ENCODE measurements at regions not wholly inside any gene's neighbourhood (a gene's known extent, or its start where the extent isn't known, plus 50 kb on each side); places are given as distances from the start of the nearest gene placed in this dataset.

DNA sequence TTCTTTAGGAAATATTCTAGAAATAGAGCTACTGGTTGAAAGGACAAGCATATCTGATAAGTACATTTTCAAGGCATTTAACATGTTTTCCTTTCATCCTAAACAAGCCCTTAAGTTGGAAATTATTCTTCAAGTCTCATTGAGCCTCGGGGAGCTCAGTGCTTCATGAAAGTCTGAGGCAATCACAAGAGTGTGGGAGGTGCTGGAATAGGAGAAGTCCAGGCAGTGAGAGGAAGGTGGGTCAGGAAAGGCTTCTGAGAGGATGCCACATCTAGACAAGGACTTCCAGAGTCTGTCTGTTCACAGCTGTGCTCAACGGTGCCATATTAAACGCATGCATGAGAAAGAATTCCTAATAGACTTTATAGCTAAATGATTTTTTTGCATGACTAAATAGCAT, 69.8 kb downstream of the CD83 start:
- H3K23ac ChIP-seq (ENCODE audit: low read depth, low read length, poor library complexity) = no peak overlapping the region

DNA sequence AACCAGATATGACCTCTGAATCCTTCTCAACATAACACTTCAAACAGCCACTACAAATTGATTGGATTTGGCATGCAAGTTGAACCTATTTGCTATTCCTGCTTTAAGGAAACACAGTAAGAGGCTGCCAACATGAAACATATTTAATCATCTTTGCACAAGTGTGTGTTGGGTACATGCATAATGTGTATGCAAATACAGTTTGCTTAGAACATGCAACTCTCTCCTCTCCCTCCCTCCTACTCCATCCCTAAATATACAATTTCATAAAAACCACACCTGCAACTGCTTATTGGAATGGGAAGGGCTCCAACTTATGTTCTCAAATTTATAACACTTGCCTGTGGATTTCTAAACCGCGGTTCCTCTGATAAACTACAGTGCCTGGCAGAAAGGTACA, 71.5 kb downstream of the CD83 start:
- H4K8ac ChIP-seq (ENCODE audit: low read depth, low read length) = no peak overlapping the region
- H2BK15ac ChIP-seq (ENCODE audit: low read length) = no peak overlapping the region
- H3K4me2 ChIP-seq (ENCODE audit: insufficient read depth, low read length, poor library complexity, severe bottlenecking) = no peak overlapping the region
- no peaks in the 10 kb centered on the region for H3K9me3 ChIP-seq (replicated peaks in 1 of 2; ENCODE audit: control insufficient read depth in 2 of 2, insufficient read depth in 1 of 2, low read depth in 1 of 2, low read length in 2 of 2)
- no peak overlapping the region for H2BK5ac ChIP-seq (ENCODE audit: low read length)
- H2BK120ac ChIP-seq (ENCODE audit: low read depth, low read length) = no peak overlapping the region
- no peak overlapping the region for H3K4me3 ChIP-seq (ENCODE audit: low read length in 2 of 2)
- H3K36me3 ChIP-seq (replicated peaks in 1 of 2; ENCODE audit: control insufficient read depth in 2 of 2, insufficient read depth in 2 of 2, low read length in 2 of 2) = no peaks in the 10 kb centered on the region
- no peaks in the 10 kb centered on the region for H3K79me1 ChIP-seq (ENCODE audit: low read depth, low read length)
- H3K27ac ChIP-seq (replicated peaks; ENCODE audit: low read length) = no peak overlapping the region
- H4K91ac ChIP-seq (ENCODE audit: low read depth, low read length, poor library complexity) = no peak overlapping the region
- H3K9ac ChIP-seq (ENCODE audit: low read depth, low read length, poor library complexity) = no peak overlapping the region
- no peak for DNase-seq (ENCODE audit: low spot score)
- H2AFZ ChIP-seq (ENCODE audit: low read length) = no peak overlapping the region
- H3K4me1 ChIP-seq (ENCODE audit: control insufficient read depth in 2 of 2, insufficient read depth in 1 of 2, low read depth in 1 of 2, low read length in 2 of 2) = no peaks in the 10 kb centered on the region
- no CpG with 5 or more reads among the region's 2 CpGs for WGBS, 2 donors (ENCODE audit: extremely low coverage in 2 of 2, insufficient read length in 2 of 2, insufficient replicate concordance in 1 of 2)
- H3K23ac ChIP-seq (ENCODE audit: low read depth, low read length, poor library complexity) = no peak overlapping the region
- H2AK5ac ChIP-seq (ENCODE audit: low read depth, low read length) = no peak overlapping the region
- peaks cover 0 to 25% (median 0%) of the 10 kb centered on the region in 3 experiments for H3K27me3 ChIP-seq (ENCODE audit: control insufficient read depth in 3 of 3, insufficient read depth in 3 of 3, low read depth in 1 of 3, low read length in 3 of 3)
- no peak overlapping the region for H3K14ac ChIP-seq (ENCODE audit: low read length)
- no peak overlapping the region for H3K18ac ChIP-seq (ENCODE audit: low read length)
- no peak overlapping the region for H3K4ac ChIP-seq (ENCODE audit: low read length)
- no peak overlapping the region for H2BK12ac ChIP-seq (ENCODE audit: low read length)

More for the DNA sequence above, 69.8 kb downstream of the CD83 start:
- H2BK120ac ChIP-seq (ENCODE audit: low read depth, low read length) = no peak overlapping the region
- no peak overlapping the region for H3K14ac ChIP-seq (ENCODE audit: low read length)
- peaks cover 0 to 11% (median 0%) of the 10 kb centered on the region in 3 experiments for H3K27me3 ChIP-seq (ENCODE audit: control insufficient read depth in 3 of 3, insufficient read depth in 3 of 3, low read depth in 1 of 3, low read length in 3 of 3)
- H3K9ac ChIP-seq (ENCODE audit: low read depth, low read length, poor library complexity) = no peak overlapping the region
- no peaks in the 10 kb centered on the region for H3K9me3 ChIP-seq (replicated peaks in 1 of 2; ENCODE audit: control insufficient read depth in 2 of 2, insufficient read depth in 1 of 2, low read depth in 1 of 2, low read length in 2 of 2)
- no peak for DNase-seq (ENCODE audit: low spot score)
- H3K4me1 ChIP-seq (ENCODE audit: control insufficient read depth in 2 of 2, insufficient read depth in 1 of 2, low read depth in 1 of 2, low read length in 2 of 2) = no peaks in the 10 kb centered on the region
- no peak overlapping the region for H3K4me3 ChIP-seq (ENCODE audit: low read length in 2 of 2)
- no peak overlapping the region for H3K27ac ChIP-seq (replicated peaks; ENCODE audit: low read length)
- H2BK5ac ChIP-seq (ENCODE audit: low read length) = no peak overlapping the region
- no peak overlapping the region for H2BK15ac ChIP-seq (ENCODE audit: low read length)
- no CpG with 5 or more reads among the region's 3 CpGs for WGBS, 2 donors (ENCODE audit: extremely low coverage in 2 of 2, insufficient read length in 2 of 2, insufficient replicate concordance in 1 of 2)
- no peak overlapping the region for H3K4me2 ChIP-seq (ENCODE audit: insufficient read depth, low read length, poor library complexity, severe bottlenecking)
- H4K8ac ChIP-seq (ENCODE audit: low read depth, low read length) = no peak overlapping the region
- H3K18ac ChIP-seq (ENCODE audit: low read length) = no peak overlapping the region
- no peaks in the 10 kb centered on the region for H3K79me1 ChIP-seq (ENCODE audit: low read depth, low read length)
- H4K91ac ChIP-seq (ENCODE audit: low read depth, low read length, poor library complexity) = no peak overlapping the region
- no peak overlapping the region for H2AFZ ChIP-seq (ENCODE audit: low read length)
- H2BK12ac ChIP-seq (ENCODE audit: low read length) = no peak overlapping the region
- H3K36me3 ChIP-seq (replicated peaks in 1 of 2; ENCODE audit: control insufficient read depth in 2 of 2, insufficient read depth in 2 of 2, low read length in 2 of 2) = no peaks in the 10 kb centered on the region
- H2AK5ac ChIP-seq (ENCODE audit: low read depth, low read length) = no peak overlapping the region
- H3K4ac ChIP-seq (ENCODE audit: low read length) = no peak overlapping the region

DNA sequence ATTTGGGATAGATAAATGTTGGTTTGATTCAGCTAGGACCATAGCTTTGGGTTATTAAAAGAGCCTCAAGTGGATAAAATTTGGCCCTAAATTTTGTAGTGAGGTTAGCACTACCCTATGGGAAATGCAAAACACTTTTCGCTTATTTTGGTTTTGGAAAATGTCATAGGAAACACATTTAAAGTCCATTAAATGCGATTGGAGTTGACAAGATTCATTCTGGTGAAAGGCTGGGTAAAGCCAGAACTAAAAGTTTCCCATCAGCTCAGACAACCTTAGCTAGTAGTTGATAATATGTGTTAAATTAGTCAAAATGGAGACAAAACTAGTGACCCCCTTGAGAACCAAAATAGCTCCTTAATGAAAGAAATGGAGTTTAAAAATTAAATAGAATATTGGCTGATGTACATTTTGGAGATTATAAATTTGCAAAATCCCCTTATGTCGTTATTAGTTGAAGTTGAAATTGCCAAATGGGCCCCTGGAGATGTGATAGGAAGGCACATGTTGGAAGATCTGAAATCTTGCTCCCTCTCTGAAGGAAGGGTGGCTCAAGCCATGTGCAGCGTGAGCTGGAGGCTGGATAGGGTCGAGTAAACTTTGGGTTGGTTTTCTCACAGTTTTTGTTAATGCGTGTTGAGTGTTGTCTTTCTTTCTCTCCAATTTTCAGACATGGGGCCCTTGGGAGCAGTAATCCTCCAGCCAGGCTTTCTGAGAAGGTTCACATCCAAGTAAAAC, 72.8 kb downstream of the CD83 start:
- Histone ChIP-seq H3K79me1 (ENCODE audit: low read depth, low read length) (no peaks in the 10 kb centered on the region), H3K14ac (ENCODE audit: low read length) (no peak overlapping the region), H4K8ac (ENCODE audit: low read depth, low read length) (no peak overlapping the region), H3K9ac (ENCODE audit: low read depth, low read length, poor library complexity) (no peak overlapping the region), H3K23ac (ENCODE audit: low read depth, low read length, poor library complexity) (no peak overlapping the region), H3K4ac (ENCODE audit: low read length) (no peak overlapping the region), H3K4me3 (ENCODE audit: low read length in 2 of 2) (no peak overlapping the region), H3K4me2 (ENCODE audit: insufficient read depth, low read length, poor library complexity, severe bottlenecking) (no peak overlapping the region), H2BK120ac (ENCODE audit: low read depth, low read length) (no peak overlapping the region), H3K9me3 (replicated peaks in 1 of 2; ENCODE audit: control insufficient read depth in 2 of 2, insufficient read depth in 1 of 2, low read depth in 1 of 2, low read length in 2 of 2) (no peaks in the 10 kb centered on the region), H2AK5ac (ENCODE audit: low read depth, low read length) (no peak overlapping the region), H2BK12ac (ENCODE audit: low read length) (no peak overlapping the region), H4K91ac (ENCODE audit: low read depth, low read length, poor library complexity) (no peak overlapping the region), H3K27me3 (ENCODE audit: control insufficient read depth in 3 of 3, insufficient read depth in 3 of 3, low read depth in 1 of 3, low read length in 3 of 3) (peaks cover 0 to 31% (median 0%) of the 10 kb centered on the region in 3 experiments), H3K18ac (ENCODE audit: low read length) (no peak overlapping the region), H2BK15ac (ENCODE audit: low read length) (no peak overlapping the region), H2BK5ac (ENCODE audit: low read length) (no peak overlapping the region), H2AFZ (ENCODE audit: low read length) (no peak overlapping the region), H3K27ac (replicated peaks; ENCODE audit: low read length) (no peak overlapping the region), H3K36me3 (replicated peaks in 1 of 2; ENCODE audit: control insufficient read depth in 2 of 2, insufficient read depth in 2 of 2, low read length in 2 of 2) (no peaks in the 10 kb centered on the region), H3K4me1 (ENCODE audit: control insufficient read depth in 2 of 2, insufficient read depth in 1 of 2, low read depth in 1 of 2, low read length in 2 of 2) (no peaks in the 10 kb centered on the region)
- WGBS, 2 donors (ENCODE audit: extremely low coverage in 2 of 2, insufficient read length in 2 of 2, insufficient replicate concordance in 1 of 2) = no CpG with 5 or more reads among the region's 6 CpGs
- DNase-seq (ENCODE audit: low spot score) = no peak

DNA sequence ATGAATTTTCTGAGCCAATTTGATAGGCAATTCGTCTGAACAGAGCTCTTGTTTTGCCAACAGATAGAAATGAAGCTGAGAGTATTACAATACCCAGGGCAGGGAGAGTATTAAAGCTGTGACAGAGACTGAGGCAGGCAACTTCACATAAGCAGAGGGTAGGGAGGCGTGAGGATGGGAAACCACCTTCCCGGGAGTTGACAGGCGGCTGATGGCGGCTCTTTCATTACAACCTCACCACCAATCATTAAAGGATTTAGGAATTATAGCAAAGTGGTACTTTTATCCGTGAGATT, 73.3 kb downstream of the CD83 start:
- H3K9ac ChIP-seq (ENCODE audit: low read depth, low read length, poor library complexity) = no peak overlapping the region
- no peak overlapping the region for H2AK5ac ChIP-seq (ENCODE audit: low read depth, low read length)
- H2BK12ac ChIP-seq (ENCODE audit: low read length) = no peak overlapping the region
- DNase-seq (ENCODE audit: low spot score) = no peak
- no peak overlapping the region for H3K4ac ChIP-seq (ENCODE audit: low read length)
- no peak overlapping the region for H2BK120ac ChIP-seq (ENCODE audit: low read depth, low read length)
- peaks cover 0 to 34% (median 0%) of the 10 kb centered on the region in 3 experiments for H3K27me3 ChIP-seq (ENCODE audit: control insufficient read depth in 3 of 3, insufficient read depth in 3 of 3, low read depth in 1 of 3, low read length in 3 of 3)
- H3K14ac ChIP-seq (ENCODE audit: low read length) = no peak overlapping the region
- H2BK5ac ChIP-seq (ENCODE audit: low read length) = no peak overlapping the region
- no peak overlapping the region for H3K18ac ChIP-seq (ENCODE audit: low read length)
- no peaks in the 10 kb centered on the region for H3K79me1 ChIP-seq (ENCODE audit: low read depth, low read length)
- H4K91ac ChIP-seq (ENCODE audit: low read depth, low read length, poor library complexity) = no peak overlapping the region
- no peak overlapping the region for H2AFZ ChIP-seq (ENCODE audit: low read length)
- no peaks in the 10 kb centered on the region for H3K36me3 ChIP-seq (replicated peaks in 1 of 2; ENCODE audit: control insufficient read depth in 2 of 2, insufficient read depth in 2 of 2, low read length in 2 of 2)
- no peak overlapping the region for H3K23ac ChIP-seq (ENCODE audit: low read depth, low read length, poor library complexity)
- H3K4me2 ChIP-seq (ENCODE audit: insufficient read depth, low read length, poor library complexity, severe bottlenecking) = no peak overlapping the region
- no CpG with 5 or more reads among the region's 6 CpGs for WGBS, 2 donors (ENCODE audit: extremely low coverage in 2 of 2, insufficient read length in 2 of 2, insufficient replicate concordance in 1 of 2)
- H3K27ac ChIP-seq (replicated peaks; ENCODE audit: low read length) = no peak overlapping the region
- no peak overlapping the region for H3K4me3 ChIP-seq (ENCODE audit: low read length in 2 of 2)
- H3K4me1 ChIP-seq (ENCODE audit: control insufficient read depth in 2 of 2, insufficient read depth in 1 of 2, low read depth in 1 of 2, low read length in 2 of 2) = no peaks in the 10 kb centered on the region
- no peak overlapping the region for H2BK15ac ChIP-seq (ENCODE audit: low read length)
- no peaks in the 10 kb centered on the region for H3K9me3 ChIP-seq (replicated peaks in 1 of 2; ENCODE audit: control insufficient read depth in 2 of 2, insufficient read depth in 1 of 2, low read depth in 1 of 2, low read length in 2 of 2)
- no peak overlapping the region for H4K8ac ChIP-seq (ENCODE audit: low read depth, low read length)
